Stimulated activated CD4-positive, alpha-beta T cell treated with anti-CD3 and anti-CD28 coated beads, Interleukin-4, amount 100 ng/mL, for 1 hour (primary cell): ENCODE measurements at regions not wholly inside any gene's neighbourhood (a gene's known extent, or its start where the extent isn't known, plus 50 kb on each side); places are given as distances from the start of the nearest gene placed in this dataset.

Experiments used
- DNase-seq: peaks from one replicate; pipeline ENCODE4 v3.0.0-alpha.2; 2020

DNA sequence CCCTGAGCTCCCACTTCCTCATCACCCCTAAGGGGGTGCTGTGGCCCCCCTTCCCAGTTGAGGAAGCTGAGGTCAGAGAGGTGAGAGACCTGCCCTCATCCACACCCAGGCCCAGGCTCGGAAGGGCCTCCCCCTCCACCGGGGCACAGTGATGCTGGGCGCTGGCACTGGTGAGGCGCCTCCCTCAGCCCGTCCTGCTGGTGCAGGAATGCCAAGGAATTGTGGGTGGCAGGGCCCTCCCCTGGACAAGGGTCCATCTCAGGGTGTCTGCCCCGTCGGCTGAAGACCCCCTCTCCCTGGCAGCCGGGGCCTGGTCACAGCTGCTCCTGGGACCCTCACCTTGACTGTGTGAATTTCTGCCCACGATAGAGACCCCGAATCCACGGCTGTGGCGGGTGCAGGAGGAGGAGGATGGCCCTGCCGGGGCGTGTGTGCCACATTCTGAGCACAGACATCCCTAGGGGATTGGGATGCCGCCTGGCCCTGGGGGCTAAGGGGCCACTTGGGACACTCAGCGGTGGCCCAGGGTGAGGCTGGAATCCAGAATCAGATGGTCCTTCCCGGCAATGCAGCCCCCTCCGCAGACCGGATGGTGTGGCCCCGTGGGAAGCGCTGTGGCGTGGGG is 70.2 kb upstream of the GATA5 start:
- DNase-seq: no peak

DNA sequence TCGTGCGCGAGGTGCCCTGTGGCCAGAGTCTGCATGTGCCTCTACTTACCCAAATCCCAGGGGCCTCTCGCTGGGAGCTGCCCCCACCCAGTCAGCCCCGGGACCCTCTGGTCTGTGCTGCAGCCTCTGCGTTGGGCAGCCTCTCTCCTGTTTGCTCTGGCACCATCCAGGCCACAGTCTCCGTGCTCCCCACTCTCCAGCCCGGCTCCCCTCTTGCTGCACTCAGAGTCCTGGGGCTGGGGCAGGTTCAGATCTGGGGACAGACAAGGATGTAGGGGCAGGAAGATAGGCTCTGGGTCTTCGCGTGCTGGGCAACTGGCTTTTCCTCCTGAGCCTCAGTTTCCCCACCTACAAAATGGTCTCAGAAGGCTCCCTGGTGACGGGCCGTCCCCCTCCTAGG is 70.8 kb upstream of the GATA5 start:
- no peak for DNase-seq

- DNase-seq: no peak
Measured at GRCh38 chr20:62547364-62547763, 71.6 kb upstream of the GATA5 start.

DNA sequence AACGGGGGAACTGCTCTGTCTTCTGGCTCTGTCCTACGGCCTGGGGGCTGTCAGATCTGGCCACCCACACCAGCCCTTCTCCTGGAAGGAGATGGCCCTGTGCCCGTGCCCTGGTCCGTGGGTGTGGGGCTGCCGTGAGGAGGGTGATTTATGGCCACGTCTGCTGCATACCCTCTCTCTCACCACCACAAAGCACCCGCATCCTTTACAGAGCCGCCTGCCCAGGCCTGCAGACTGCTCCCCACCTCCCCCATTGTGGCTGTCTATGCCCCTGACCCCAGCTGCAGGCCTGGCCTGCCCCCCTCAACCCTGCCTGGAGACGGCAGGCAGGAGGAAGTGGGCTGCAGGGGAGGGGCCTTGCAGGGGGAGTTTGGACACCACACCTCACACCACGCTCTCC is 72.7 kb upstream of the GATA5 start:
- DNase-seq: no peak

DNA sequence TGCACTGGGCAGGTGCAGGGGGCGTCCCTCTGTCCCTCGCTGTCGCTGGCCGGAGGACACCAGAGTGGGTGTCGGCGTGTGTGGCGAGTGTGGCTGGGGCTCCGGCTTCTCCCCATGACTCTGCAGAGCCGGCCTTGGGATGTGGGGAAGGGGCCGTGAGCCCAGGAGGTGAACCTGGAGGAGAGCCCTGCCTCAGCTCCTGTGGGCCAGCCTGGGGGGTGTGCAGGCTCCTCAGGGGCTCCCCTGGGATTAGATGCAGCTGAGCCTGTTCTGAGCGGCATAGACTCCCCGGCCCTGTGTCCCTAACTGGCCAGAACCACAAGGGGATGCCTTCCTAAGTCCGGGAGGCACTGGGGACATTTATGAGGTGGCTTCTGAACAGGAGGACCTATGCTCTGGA is 73.2 kb upstream of the GATA5 start:
- DNase-seq: no peak

DNA sequence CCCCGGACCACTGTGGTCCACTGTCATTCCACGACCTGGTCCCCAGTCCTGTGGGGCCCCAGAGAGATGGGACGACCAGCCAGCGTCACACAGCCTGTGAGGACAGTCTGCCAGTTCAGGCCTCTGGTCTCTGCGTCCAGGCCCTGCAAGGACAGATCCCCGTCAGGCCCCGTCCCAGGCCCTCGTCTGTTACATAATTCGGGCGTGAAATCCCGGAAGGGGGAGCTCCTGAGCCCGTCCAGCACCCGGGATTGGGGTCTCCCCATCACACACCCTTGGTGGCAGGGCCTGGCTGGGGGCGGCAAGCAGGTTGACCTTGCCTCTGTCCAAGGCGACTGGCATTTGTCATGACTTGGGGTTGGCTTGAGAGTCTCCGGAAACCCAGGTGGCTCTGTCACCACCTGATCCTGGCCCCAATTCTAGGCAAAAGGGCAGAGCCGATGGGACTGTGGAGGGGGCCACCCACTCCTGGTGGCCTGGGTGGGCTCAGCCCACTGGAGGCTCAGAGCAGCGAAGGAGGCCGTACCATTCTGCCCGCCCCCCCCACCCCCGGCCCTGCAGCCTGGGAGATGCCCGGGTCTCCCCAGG is 73.8 kb upstream of the GATA5 start:
- DNase-seq: no peak

DNA sequence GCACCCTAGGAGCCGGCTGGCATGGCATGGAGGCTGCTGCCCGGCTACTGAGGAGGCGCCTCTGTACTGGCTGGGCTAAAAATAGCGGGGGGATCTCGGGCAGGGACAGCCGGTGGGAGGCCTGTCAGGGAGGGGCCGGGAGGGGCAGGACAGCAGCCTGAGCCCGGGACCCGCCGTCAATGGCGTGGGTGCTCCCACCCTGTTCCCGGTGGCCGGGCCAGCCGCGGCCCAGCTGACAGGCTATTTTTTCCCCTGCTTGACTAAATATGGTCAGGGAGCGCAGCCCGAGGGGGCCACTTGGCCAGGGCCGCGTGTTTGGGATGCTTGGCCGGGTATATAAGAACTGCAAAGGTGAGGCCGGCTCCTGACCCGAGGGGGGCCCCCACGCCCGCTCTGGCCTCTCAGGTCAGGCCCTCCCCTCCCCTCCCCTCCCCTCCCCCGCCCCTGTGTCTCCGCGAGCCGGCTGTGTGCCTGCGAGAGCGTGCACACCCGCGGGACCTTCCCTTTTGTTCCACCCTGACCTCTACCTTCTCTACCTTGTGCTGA is 74.4 kb upstream of the GATA5 start:
- no peak for DNase-seq

GRCh38 chr20:62551407-62552323 is 75.9 kb upstream of the GATA5 start:
- peak; percentile 11 for DNase-seq

GRCh38 chr20:62552613-62553012 is 76.8 kb upstream of the GATA5 start:
- no peak for DNase-seq

- no peak for DNase-seq
Measured at GRCh38 chr20:62553136-62553837, 77.5 kb upstream of the GATA5 start.

DNA sequence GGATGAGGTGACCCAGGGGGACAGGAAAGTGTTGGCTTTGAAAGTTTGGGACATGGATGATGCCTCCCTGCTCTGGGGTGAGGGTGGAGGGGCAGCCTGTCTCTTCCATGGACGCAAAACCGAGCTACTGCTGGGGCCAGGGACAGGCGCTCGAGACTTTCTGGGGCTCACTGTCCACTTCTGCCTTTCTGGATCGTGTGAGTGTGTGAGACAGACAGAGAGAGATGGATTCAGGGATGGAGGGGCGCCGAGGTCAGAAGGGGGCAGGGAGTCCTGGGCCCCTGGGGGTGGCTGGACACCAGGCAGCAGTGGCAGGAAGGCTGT is 78.0 kb upstream of the GATA5 start:
- no peak for DNase-seq

DNA sequence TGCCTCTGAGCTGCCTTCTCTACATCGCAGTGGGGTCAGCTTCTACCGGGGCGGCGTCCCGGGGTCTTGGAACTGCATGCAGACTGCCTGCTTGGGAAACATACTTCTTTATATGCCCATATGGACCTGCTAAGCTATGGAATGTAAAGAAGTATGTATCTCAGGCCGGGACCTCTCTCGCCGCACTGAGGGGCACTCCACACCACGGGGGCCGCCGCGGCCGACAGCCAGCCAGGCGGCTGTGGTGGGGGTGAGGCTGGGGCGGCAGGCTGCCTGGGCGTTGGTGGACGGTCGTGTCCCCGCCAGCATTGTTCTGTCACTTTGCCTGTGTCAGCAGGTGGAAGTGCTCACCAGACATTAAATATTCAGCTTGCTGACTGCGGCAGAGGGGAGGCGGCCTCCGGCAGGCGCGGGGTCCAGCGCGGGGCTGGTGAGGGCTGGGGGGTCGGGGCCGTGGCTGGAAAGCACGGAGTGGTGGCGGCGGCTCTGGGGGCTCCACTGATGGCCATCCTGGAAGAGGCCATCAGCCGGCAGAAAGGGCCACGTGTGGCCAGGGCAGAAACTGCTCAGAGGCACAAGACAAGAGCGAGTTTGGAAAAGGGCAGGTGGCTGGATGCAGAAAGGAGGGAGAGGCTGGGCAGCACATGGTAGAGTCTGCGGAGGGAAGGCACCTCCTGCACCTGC is 78.6 kb upstream of the GATA5 start:
- DNase-seq: no peak

DNA sequence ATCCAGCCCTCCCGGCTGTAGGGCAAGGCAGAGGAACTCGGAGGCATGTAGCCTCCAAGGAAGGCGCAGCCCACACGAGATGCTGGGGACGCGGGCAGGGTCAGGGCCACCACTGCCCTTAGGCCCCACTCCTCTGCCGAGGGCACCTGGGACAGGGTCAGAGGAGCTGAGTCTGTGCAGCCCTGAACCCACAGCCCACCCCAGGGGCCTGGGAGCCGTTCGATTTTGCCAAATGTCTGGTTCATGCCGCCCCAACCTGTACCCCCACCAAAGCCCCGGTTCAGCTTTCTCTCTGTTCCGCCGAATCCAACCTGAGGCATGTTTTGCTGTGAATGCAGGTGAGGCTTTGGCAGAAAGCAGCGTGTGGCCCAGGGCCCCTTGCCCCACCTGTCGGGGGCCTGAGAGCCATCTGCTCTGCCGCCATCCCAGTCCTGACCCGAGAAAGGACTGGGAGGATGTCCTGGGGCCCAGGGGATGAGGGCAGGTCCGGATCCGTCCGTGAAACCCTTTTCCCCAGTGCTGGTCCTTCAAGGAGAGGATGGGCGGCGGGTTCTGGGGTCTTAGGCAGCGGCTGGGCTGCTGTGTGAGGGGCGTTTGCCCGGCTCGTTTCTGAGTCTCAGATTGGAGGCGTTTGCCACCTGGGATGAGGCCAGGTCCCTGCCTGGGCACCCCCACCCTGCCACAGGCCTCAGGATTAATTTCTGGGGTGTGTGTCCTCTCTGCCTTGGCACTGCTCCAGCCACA is 79.3 kb upstream of the GATA5 start:
- no peak for DNase-seq

DNA sequence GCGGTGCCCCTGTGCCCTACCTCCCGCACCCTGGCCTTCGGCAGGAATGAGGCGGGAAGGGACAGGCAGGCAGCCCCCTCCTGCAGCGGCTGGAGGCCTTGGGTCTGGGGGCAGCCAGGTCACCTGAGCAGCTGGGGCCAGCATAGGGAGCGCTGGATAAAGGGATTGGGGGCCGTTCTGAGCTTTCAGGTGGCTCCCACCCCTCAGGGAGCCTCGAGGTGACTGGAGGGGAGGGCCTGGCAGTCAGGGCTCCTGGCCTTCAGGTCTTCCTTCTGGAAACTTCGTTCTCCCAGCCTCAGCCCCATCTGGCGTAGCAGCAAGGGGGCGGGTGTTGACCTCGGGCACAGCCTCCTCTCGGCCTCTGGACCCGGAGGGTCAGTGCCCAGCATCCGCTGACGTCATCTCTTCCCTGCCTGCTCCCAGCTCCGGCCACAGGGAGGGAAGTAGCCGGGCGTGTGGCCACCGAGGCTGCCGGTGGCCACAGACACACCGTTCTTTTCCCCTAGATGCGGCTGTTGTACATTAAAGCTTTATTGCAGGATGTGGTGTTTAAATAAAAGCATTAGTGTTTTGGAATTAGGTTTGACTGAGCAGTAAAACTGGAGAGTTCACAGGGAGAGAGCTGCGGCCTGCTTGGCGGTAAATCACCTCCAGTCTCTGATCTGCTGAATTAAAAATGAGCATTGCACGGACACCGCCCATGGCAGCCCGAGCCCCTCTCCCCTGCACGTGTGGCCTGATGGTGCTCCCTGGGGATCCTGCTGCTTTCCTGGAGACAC is 80.0 kb upstream of the GATA5 start:
- no peak for DNase-seq

- DNase-seq: no peak
Measured at GRCh38 chr20:62557462-62557861, 81.7 kb upstream of the GATA5 start.

DNA sequence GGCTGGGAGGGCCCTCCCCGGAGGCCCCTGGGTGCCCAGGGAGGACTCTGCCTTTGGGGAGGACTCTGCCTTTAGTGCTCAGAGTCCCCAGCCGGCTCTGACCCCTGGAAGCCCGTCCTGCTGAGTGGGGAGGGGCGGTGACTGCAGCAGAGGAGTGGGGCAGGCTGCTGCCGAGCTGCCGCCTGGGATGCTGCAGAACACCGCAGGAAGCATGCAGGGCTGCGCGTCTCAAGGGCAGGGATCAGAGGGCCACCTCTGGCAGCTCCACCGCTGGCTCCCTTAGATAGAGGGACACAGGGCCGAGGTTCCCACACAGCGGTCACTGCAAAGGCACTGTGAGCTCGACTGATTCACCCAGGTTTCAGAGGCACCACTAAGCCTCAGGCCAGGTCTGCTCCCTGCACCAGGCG is 82.2 kb upstream of the GATA5 start:
- no peak for DNase-seq

DNA sequence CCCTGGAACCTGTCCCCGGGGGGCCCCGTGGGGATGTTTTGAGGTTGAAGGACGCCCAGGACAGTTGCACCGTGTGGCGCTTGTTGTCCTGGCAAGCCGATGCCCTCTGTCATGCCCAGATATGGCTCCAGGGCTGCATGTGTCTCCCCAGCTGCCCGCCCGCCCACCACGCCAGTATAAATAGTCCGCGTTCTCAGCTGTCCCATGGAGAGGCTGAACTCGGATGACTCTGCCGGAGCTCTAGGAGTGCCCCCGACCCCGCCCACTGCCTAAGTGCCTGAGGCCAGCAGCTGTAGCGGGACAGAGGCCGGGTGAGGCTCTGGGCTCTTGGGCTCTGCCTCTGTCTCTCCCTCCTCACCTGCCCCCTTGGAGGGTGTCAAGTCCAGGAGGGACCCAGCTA is 83.0 kb upstream of the GATA5 start:
- no peak for DNase-seq

DNA sequence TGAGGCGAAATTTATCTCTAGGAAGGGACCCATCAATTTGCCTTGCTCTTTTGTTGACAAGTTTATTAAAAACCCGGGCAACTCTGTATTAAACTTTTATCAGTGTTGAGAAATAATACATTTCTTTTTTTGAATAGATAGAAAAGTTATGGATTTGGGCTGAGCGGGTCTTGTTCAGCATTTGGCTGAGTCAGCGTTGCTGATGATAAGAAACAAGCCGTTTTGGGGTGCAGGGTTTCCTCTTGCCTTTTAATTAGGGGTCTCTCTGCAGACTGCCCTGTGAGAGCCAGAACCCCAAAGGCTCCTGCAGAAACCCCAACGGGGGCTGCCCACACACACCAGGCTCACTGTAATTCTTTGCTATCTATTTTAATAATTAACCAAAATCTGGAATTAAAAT is 82.1 kb upstream of the SLCO4A1 start:
- no peak for DNase-seq

DNA sequence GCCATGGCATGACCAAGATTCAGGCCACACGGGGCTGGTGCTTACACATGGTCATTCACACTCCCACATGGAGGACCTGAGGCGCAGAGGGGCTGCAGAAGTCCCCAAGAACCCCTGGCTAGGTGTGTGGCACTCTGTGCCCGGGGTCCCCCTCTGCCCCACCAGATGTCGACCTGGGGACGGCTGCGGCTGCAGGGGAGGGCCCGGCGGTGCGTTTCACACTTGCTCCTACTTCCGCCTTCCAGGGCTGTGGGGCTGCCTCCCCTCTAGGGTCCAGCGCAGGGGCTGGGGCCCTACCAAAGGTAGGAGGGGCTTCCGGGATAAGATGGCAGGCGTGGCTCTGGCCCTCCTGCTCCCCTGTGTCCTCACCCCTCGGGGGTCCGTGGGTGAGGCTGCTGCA is 81.1 kb upstream of the SLCO4A1 start:
- DNase-seq: no peak

DNA sequence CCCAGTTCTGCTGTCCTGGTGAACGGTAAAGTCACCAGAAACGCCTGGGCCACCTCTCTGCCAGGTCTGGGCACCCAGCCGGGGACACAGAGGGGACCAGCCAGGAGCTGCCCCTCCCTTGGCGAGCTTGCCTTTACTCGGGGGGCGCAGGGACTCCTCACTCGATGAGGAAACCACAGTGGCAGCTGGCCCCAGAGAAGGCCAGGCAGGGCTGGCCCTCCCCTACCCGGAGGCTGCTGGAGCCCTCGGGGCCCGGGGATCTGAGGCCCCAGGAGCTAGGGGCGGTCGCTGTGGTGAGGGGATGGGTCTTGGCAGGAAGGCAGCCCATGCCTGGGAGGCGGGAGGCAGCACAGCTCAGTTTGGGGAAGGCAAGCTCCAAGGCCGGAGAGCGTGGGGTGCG is 80.4 kb upstream of the SLCO4A1 start:
- DNase-seq: no peak

GRCh38 chr20:62562831-62563230 is 79.5 kb upstream of the SLCO4A1 start:
- no peak for DNase-seq
